ENCODE measurements at regions not wholly inside any gene's neighbourhood (a gene's known extent, or its start where the extent isn't known, plus 50 kb on each side); places are given as distances from the start of the nearest gene placed in this dataset.

DNA sequence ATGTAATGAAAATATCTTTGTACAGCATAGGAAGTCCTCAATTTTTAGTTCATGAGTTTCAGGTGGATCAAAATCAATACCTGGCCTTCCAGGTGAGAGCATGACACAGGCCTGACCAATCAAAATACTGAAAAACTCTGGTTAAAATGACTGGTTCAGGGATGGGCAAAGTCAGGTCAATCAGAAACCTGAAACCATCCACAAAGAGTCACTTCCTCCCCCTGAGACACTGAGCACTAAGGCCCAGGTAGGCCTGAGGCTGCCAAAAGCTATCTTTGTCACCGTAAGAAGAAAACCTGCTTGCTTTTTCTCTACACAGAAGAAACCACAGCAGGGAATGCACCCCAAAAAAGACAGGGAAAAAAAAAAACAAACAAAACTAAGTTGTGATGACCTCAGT is 444.8 kb downstream of the TLR4 start:
- H3K4me1 ChIP-seq (ENCODE audit: low read length) = no peaks in the 10 kb centered on the region
- no peaks in the 10 kb centered on the region for H3K27me3 ChIP-seq (ENCODE audit: low read length)
- H2AFZ ChIP-seq (ENCODE audit: low read length) = no peak overlapping the region
- no peaks in the 10 kb centered on the region for H3K79me2 ChIP-seq (ENCODE audit: low read length)
- H3K4me2 ChIP-seq (ENCODE audit: low read depth, low read length, poor library complexity, severe bottlenecking) = no peak overlapping the region
- no peaks in the 10 kb centered on the region for H3K9me2 ChIP-seq (replicated peaks; ENCODE audit: insufficient read depth, low read length)
- no peak overlapping the region for H3K9ac ChIP-seq (ENCODE audit: low read length)
- no peak for DNase-seq
- peaks cover 2% of the 10 kb centered on the region; the same call in 1 of the 2 replicates for H3K9me3 ChIP-seq (ENCODE audit: low read length)
- H3K27ac ChIP-seq (ENCODE audit: low read length) = no peak overlapping the region
- no peaks in the 10 kb centered on the region for H3K36me3 ChIP-seq (ENCODE audit: insufficient read depth, low read length)
- H3K4me3 ChIP-seq (ENCODE audit: low read length) = no peak overlapping the region
- H4K20me1 ChIP-seq (ENCODE audit: insufficient read depth, low read depth, low read length) = no peaks in the 10 kb centered on the region

DNA sequence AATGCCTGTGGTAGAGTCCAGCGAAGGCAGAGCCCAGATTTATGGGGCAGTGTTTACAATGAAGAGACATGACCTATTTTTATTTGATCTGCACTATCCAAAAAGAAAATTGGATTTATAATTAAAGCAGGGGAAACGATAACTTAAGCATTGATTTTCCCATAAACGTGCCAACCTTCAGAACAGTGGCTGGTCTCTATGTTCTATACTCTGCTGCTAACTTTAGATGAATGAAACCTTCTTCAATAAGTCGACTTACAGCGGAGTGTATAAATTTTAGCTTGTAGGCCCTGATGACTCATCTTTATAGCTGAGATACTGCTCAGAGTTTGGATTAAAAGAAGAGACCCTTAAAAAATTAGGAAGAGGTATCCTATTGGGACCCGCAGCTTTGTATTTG is 452.6 kb downstream of the TLR4 start:
- no peak for DNase-seq
- no peaks in the 10 kb centered on the region for H3K9me3 ChIP-seq (ENCODE audit: low read length)

GRCh38 chr9:118162716-118163115 is 458.5 kb downstream of the TLR4 start:
- no peak overlapping the region for H3K4me3 ChIP-seq (ENCODE audit: low read length)
- no peaks in the 10 kb centered on the region for H3K27me3 ChIP-seq (ENCODE audit: low read length)
- H3K9ac ChIP-seq (ENCODE audit: low read length) = no peak overlapping the region
- no peaks in the 10 kb centered on the region for H3K4me1 ChIP-seq (ENCODE audit: low read length)
- no peaks in the 10 kb centered on the region for H3K36me3 ChIP-seq (ENCODE audit: insufficient read depth, low read length)
- H3K4me2 ChIP-seq (ENCODE audit: low read depth, low read length, poor library complexity, severe bottlenecking) = no peak overlapping the region
- no peak overlapping the region for H2AFZ ChIP-seq (ENCODE audit: low read length)
- no peaks in the 10 kb centered on the region for H3K9me2 ChIP-seq (replicated peaks; ENCODE audit: insufficient read depth, low read length)
- no peak overlapping the region for H3K27ac ChIP-seq (ENCODE audit: low read length)
- no peaks in the 10 kb centered on the region for H4K20me1 ChIP-seq (ENCODE audit: insufficient read depth, low read depth, low read length)
- no peaks in the 10 kb centered on the region for H3K9me3 ChIP-seq (ENCODE audit: low read length)
- no peak for DNase-seq
- no peaks in the 10 kb centered on the region for H3K79me2 ChIP-seq (ENCODE audit: low read length)

More for the DNA sequence above, 452.6 kb downstream of the TLR4 start:
- no peak overlapping the region for H3K27ac ChIP-seq (ENCODE audit: low read length)
- H3K4me2 ChIP-seq (ENCODE audit: low read depth, low read length, poor library complexity, severe bottlenecking) = no peak overlapping the region
- no peak overlapping the region for H2AFZ ChIP-seq (ENCODE audit: low read length)
- H3K36me3 ChIP-seq (ENCODE audit: insufficient read depth, low read length) = no peaks in the 10 kb centered on the region
- H3K4me3 ChIP-seq (ENCODE audit: low read length) = no peak overlapping the region
- no peaks in the 10 kb centered on the region for H3K27me3 ChIP-seq (ENCODE audit: low read length)
- no peaks in the 10 kb centered on the region for H3K4me1 ChIP-seq (ENCODE audit: low read length)
- no peaks in the 10 kb centered on the region for H3K9me2 ChIP-seq (replicated peaks; ENCODE audit: insufficient read depth, low read length)
- no peaks in the 10 kb centered on the region for H4K20me1 ChIP-seq (ENCODE audit: insufficient read depth, low read depth, low read length)
- H3K79me2 ChIP-seq (ENCODE audit: low read length) = no peaks in the 10 kb centered on the region
- no peak overlapping the region for H3K9ac ChIP-seq (ENCODE audit: low read length)

DNA sequence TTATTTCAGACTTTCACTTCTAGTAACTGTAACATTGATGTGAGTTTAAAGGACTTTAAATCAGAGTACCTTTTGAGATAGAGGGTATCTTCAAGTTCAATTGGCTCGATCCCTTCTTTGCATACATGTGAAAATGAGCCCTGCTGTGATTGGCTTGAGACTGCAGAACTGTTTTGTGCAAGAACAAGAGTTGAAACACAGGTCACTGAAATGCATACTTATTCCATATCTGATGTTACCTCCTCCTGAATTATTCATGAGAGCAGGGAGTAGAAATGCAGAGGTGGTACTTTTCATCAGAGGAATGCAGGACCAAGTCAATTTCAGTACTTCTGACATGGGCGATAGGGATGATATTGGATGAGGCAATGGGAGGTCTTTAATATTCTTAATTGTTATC is 459.5 kb downstream of the TLR4 start:
- Histone ChIP-seq H3K4me2 (ENCODE audit: low read depth, low read length, poor library complexity, severe bottlenecking) (no peak overlapping the region), H3K27ac (ENCODE audit: low read length) (no peak overlapping the region), H3K9me2 (replicated peaks; ENCODE audit: insufficient read depth, low read length) (no peaks in the 10 kb centered on the region), H4K20me1 (ENCODE audit: insufficient read depth, low read depth, low read length) (no peaks in the 10 kb centered on the region), H3K79me2 (ENCODE audit: low read length) (no peaks in the 10 kb centered on the region), H3K4me1 (ENCODE audit: low read length) (no peaks in the 10 kb centered on the region), H3K9ac (ENCODE audit: low read length) (no peak overlapping the region), H3K9me3 (ENCODE audit: low read length) (no peaks in the 10 kb centered on the region), H3K4me3 (ENCODE audit: low read length) (no peak overlapping the region), H3K36me3 (ENCODE audit: insufficient read depth, low read length) (no peaks in the 10 kb centered on the region), H3K27me3 (ENCODE audit: low read length) (no peaks in the 10 kb centered on the region), H2AFZ (ENCODE audit: low read length) (no peak overlapping the region)
- DNase-seq = no peak

GRCh38 chr9:118165451-118165850 is 461.2 kb downstream of the TLR4 start:
- H3K9me3 ChIP-seq (ENCODE audit: low read length) = no peaks in the 10 kb centered on the region
- H3K36me3 ChIP-seq (ENCODE audit: insufficient read depth, low read length) = no peaks in the 10 kb centered on the region
- H3K4me2 ChIP-seq (ENCODE audit: low read depth, low read length, poor library complexity, severe bottlenecking) = no peak overlapping the region
- no peak overlapping the region for H3K4me3 ChIP-seq (ENCODE audit: low read length)
- no peaks in the 10 kb centered on the region for H3K27me3 ChIP-seq (ENCODE audit: low read length)
- H3K9me2 ChIP-seq (replicated peaks; ENCODE audit: insufficient read depth, low read length) = no peaks in the 10 kb centered on the region
- DNase-seq = no peak
- H3K27ac ChIP-seq (ENCODE audit: low read length) = no peak overlapping the region
- H2AFZ ChIP-seq (ENCODE audit: low read length) = no peak overlapping the region
- H3K9ac ChIP-seq (ENCODE audit: low read length) = no peak overlapping the region
- H3K4me1 ChIP-seq (ENCODE audit: low read length) = no peaks in the 10 kb centered on the region
- H3K79me2 ChIP-seq (ENCODE audit: low read length) = no peaks in the 10 kb centered on the region
- no peaks in the 10 kb centered on the region for H4K20me1 ChIP-seq (ENCODE audit: insufficient read depth, low read depth, low read length)

- Histone ChIP-seq H4K20me1 (ENCODE audit: insufficient read depth, low read depth, low read length) (no peaks in the 10 kb centered on the region), H3K9me2 (replicated peaks; ENCODE audit: insufficient read depth, low read length) (no peaks in the 10 kb centered on the region), H3K27me3 (ENCODE audit: low read length) (no peaks in the 10 kb centered on the region), H3K27ac (ENCODE audit: low read length) (no peak overlapping the region), H3K4me1 (ENCODE audit: low read length) (no peaks in the 10 kb centered on the region), H3K36me3 (ENCODE audit: insufficient read depth, low read length) (no peaks in the 10 kb centered on the region), H3K79me2 (ENCODE audit: low read length) (no peaks in the 10 kb centered on the region), H3K9me3 (ENCODE audit: low read length) (no peaks in the 10 kb centered on the region), H2AFZ (ENCODE audit: low read length) (no peak overlapping the region), H3K9ac (ENCODE audit: low read length) (no peak overlapping the region), H3K4me3 (ENCODE audit: low read length) (no peak overlapping the region), H3K4me2 (ENCODE audit: low read depth, low read length, poor library complexity, severe bottlenecking) (no peak overlapping the region)
- peak; percentile 63 for DNase-seq
Measured at GRCh38 chr9:118170032-118170955, 466.1 kb downstream of the TLR4 start.

DNA sequence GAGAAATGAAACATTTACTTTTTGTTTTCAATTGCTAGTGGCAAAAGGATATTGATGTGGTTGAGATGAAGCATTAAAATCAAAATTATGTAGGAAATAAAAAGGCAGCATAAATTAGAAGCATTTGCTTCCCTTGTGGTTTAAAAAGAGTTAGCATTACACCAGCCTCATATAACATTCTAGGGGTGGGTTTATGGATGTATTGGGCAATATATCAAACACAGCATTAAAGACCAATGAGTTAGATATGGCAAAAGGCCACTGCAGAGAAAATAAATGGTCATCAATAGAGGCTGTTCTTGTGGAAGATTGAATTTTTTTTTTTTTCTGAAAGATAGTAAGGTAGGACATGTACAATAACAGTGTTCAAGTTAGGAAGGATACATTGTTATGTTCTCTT is 473.0 kb downstream of the TLR4 start:
- Histone ChIP-seq H3K9me3 (ENCODE audit: low read length) (peaks cover 5% of the 10 kb centered on the region; the same call in 1 of the 2 replicates), H3K36me3 (ENCODE audit: insufficient read depth, low read length) (no peaks in the 10 kb centered on the region), H3K9ac (ENCODE audit: low read length) (no peak overlapping the region), H3K9me2 (replicated peaks; ENCODE audit: insufficient read depth, low read length) (no peaks in the 10 kb centered on the region), H3K27me3 (ENCODE audit: low read length) (no peaks in the 10 kb centered on the region), H3K4me3 (ENCODE audit: low read length) (no peak overlapping the region), H4K20me1 (ENCODE audit: insufficient read depth, low read depth, low read length) (no peaks in the 10 kb centered on the region), H2AFZ (ENCODE audit: low read length) (no peak overlapping the region), H3K4me2 (ENCODE audit: low read depth, low read length, poor library complexity, severe bottlenecking) (no peak overlapping the region), H3K4me1 (ENCODE audit: low read length) (no peaks in the 10 kb centered on the region), H3K79me2 (ENCODE audit: low read length) (no peaks in the 10 kb centered on the region), H3K27ac (ENCODE audit: low read length) (no peak overlapping the region)
- DNase-seq = no peak

GRCh38 chr9:118183576-118183975 is 479.4 kb downstream of the TLR4 start:
- no peak overlapping the region for H3K4me3 ChIP-seq (ENCODE audit: low read length)
- no peaks in the 10 kb centered on the region for H3K27me3 ChIP-seq (ENCODE audit: low read length)
- no peaks in the 10 kb centered on the region for H3K9me2 ChIP-seq (replicated peaks; ENCODE audit: insufficient read depth, low read length)
- H3K4me1 ChIP-seq (ENCODE audit: low read length) = no peaks in the 10 kb centered on the region
- H3K9me3 ChIP-seq (ENCODE audit: low read length) = peaks cover 8% of the 10 kb centered on the region; the same call in 1 of the 2 replicates
- no peak overlapping the region for H3K4me2 ChIP-seq (ENCODE audit: low read depth, low read length, poor library complexity, severe bottlenecking)
- H3K79me2 ChIP-seq (ENCODE audit: low read length) = no peaks in the 10 kb centered on the region
- DNase-seq = no peak
- H2AFZ ChIP-seq (ENCODE audit: low read length) = no peak overlapping the region
- no peaks in the 10 kb centered on the region for H4K20me1 ChIP-seq (ENCODE audit: insufficient read depth, low read depth, low read length)
- H3K27ac ChIP-seq (ENCODE audit: low read length) = no peak overlapping the region
- no peaks in the 10 kb centered on the region for H3K36me3 ChIP-seq (ENCODE audit: insufficient read depth, low read length)
- H3K9ac ChIP-seq (ENCODE audit: low read length) = no peak overlapping the region
